Panc1 (cell line): ENCODE measurements at regions not wholly inside any gene's neighbourhood (a gene's known extent, or its start where the extent isn't known, plus 50 kb on each side); places are given as distances from the start of the nearest gene placed in this dataset.

Source experiments
- POLR2AphosphoS5 ChIP-seq: IDR thresholded peaks from 2 replicates; pipeline ENCODE4 v1.6.1; 2012; ENCODE audit warnings: mild to moderate bottlenecking, low read depth, low read length, moderate library complexity
- REST ChIP-seq, 2 experiments: IDR thresholded peaks; 2 replicates each; pipeline ENCODE4 v1.6.1; 2011 to 2012; ENCODE audit warnings: low read depth in 2 of 2, control low read depth in 1 of 2, low read length in 1 of 2, mild to moderate bottlenecking in 1 of 2, moderate library complexity in 1 of 2; ENCODE audit not compliant: insufficient read depth in 1 of 2
- SIN3A ChIP-seq: IDR thresholded peaks from 2 replicates; pipeline ENCODE4 v1.6.1; 2012; ENCODE audit warnings: low read depth, mild to moderate bottlenecking, low read length, moderate library complexity, borderline replicate concordance; ENCODE audit not compliant: insufficient read depth
- TCF7L2 ChIP-seq: IDR thresholded peaks from 2 replicates; pipeline ENCODE4 v1.6.1; 2011; ENCODE audit warnings: mild to moderate bottlenecking, low read depth, low read length, inconsistent platforms
- TF ChIP-seq, protein P1 (sequence below): fragments of 450-650 bp; IDR thresholded peaks from 2 replicates; pipeline ENCODE4 v1.5.1; 2017; ENCODE audit warnings: mild to moderate bottlenecking

DNA sequence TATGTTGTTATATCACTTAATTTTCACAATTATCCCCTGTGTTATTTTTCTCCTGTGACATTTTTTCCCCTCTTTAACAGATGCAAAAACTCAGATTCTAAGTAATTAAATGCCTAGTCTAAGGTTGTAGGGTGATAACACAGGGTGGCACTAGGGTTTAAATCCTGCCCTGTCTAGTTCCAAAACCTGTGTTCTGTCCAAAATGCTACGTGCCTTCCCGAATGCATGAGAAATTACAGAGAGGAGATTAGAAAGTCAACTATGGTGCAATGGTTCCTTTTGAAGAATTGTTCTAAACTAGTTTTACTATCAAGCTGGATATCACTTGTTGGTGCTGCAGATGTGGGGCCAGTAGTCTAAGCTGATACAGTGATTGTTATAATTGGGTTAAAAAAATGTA is 108.0 kb downstream of the DIPK2A start:
- TF ChIP-seq, protein P1, sequence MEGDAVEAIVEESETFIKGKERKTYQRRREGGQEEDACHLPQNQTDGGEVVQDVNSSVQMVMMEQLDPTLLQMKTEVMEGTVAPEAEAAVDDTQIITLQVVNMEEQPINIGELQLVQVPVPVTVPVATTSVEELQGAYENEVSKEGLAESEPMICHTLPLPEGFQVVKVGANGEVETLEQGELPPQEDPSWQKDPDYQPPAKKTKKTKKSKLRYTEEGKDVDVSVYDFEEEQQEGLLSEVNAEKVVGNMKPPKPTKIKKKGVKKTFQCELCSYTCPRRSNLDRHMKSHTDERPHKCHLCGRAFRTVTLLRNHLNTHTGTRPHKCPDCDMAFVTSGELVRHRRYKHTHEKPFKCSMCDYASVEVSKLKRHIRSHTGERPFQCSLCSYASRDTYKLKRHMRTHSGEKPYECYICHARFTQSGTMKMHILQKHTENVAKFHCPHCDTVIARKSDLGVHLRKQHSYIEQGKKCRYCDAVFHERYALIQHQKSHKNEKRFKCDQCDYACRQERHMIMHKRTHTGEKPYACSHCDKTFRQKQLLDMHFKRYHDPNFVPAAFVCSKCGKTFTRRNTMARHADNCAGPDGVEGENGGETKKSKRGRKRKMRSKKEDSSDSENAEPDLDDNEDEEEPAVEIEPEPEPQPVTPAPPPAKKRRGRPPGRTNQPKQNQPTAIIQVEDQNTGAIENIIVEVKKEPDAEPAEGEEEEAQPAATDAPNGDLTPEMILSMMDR, result no peak
- TF ChIP-seq TCF7L2 (no peak), SIN3A (no peak), POLR2AphosphoS5 (no peak), REST (IDR thresholded peaks at IDR 0.05; ENCODE audit: insufficient read depth in 1 of 2, low read depth in 2 of 2, low read length in 1 of 2) (no peak)
